IPS-18a (cell line): ENCODE measurements at regions not wholly inside any gene's neighbourhood (a gene's known extent, or its start where the extent isn't known, plus 50 kb on each side); places are given as distances from the start of the nearest gene placed in this dataset.
"Not testable (repeated sequence)": the region's sequence is repeated elsewhere in the genome, so short reads cannot be mapped to it uniquely, and the experiment has no call there.

ENCODE experiments used
- H3K27ac ChIP-seq: one replicate; pipeline ENCODE4 v1.5.1; 2013; ENCODE audit warnings: low read length
- H3K27me3 ChIP-seq: one replicate; pipeline ENCODE4 v1.6.1; 2013; ENCODE audit warnings: mild to moderate bottlenecking, low read length; ENCODE audit not compliant: control insufficient read depth, insufficient read depth
- H3K36me3 ChIP-seq: one replicate; pipeline ENCODE4 v1.6.1; 2013; ENCODE audit warnings: low read depth, low read length; ENCODE audit not compliant: control insufficient read depth
- H3K4me1 ChIP-seq: one replicate; pipeline ENCODE4 v1.6.1; 2013; ENCODE audit warnings: low read depth, low read length; ENCODE audit not compliant: control insufficient read depth
- H3K4me3 ChIP-seq: one replicate; pipeline ENCODE4 v1.5.1; 2013; ENCODE audit warnings: low read length
- H3K9ac ChIP-seq: one replicate; pipeline ENCODE4 v1.6.1; 2013; ENCODE audit warnings: mild to moderate bottlenecking, low read length, moderate library complexity
- H3K9me3 ChIP-seq: one replicate; pipeline ENCODE4 v1.6.1; 2013; ENCODE audit warnings: low read depth, low read length; ENCODE audit not compliant: control insufficient read depth

- Histone ChIP-seq H3K4me3 (no peak overlapping the region), H3K4me1 (peaks cover 37% of the 10 kb centered on the region), H3K9me3 (no peaks in the 10 kb centered on the region), H3K27ac (no peak overlapping the region), H3K36me3 (no peaks in the 10 kb centered on the region), H3K9ac (no peak overlapping the region), H3K27me3 (peaks cover 50% of the 10 kb centered on the region)
Measured at GRCh38 chr10:101280511-101280910, 51.2 kb upstream of the LBX1 start.

GRCh38 chr10:101280921-101281320 lies 51.7 kb upstream of the LBX1 start:
- H3K27me3 ChIP-seq = peaks cover 52% of the 10 kb centered on the region

GRCh38 chr10:101282947-101283346 lies 53.7 kb upstream of the LBX1 start:
- no peak overlapping the region for H3K9ac ChIP-seq

More at GRCh38 chr10:101280921-101281320, 51.7 kb upstream of the LBX1 start:
- H3K27ac ChIP-seq, H3K4me3 ChIP-seq, H3K36me3 ChIP-seq, H3K9me3 ChIP-seq, H3K9ac ChIP-seq: not testable (repeated sequence)
- peaks cover 37% of the 10 kb centered on the region for H3K4me1 ChIP-seq

GRCh38 chr10:101283762-101284100 lies 54.5 kb upstream of the LBX1 start:
- no peaks in the 10 kb centered on the region for H3K36me3 ChIP-seq
- no peak overlapping the region for H3K9ac ChIP-seq
- H3K27ac ChIP-seq = no peak overlapping the region
- H3K4me3 ChIP-seq = peak overlapping the region; percentile 59
- no peaks in the 10 kb centered on the region for H3K9me3 ChIP-seq
- H3K4me1 ChIP-seq = peaks cover 52% of the 10 kb centered on the region
- peaks cover 68% of the 10 kb centered on the region for H3K27me3 ChIP-seq

More at GRCh38 chr10:101282947-101283346, 53.7 kb upstream of the LBX1 start:
- no peak overlapping the region for H3K27ac ChIP-seq
- H3K9me3 ChIP-seq = no peaks in the 10 kb centered on the region
- H3K36me3 ChIP-seq = no peaks in the 10 kb centered on the region
- peaks cover 61% of the 10 kb centered on the region for H3K27me3 ChIP-seq
- H3K4me3 ChIP-seq = no peak overlapping the region
- H3K4me1 ChIP-seq = peaks cover 48% of the 10 kb centered on the region

- Histone ChIP-seq H3K36me3 (no peaks in the 10 kb centered on the region), H3K27me3 (peaks cover 73% of the 10 kb centered on the region), H3K27ac (no peak overlapping the region), H3K4me3 (peak overlapping the region; percentile 59), H3K9me3 (no peaks in the 10 kb centered on the region), H3K4me1 (peaks cover 53% of the 10 kb centered on the region), H3K9ac (no peak overlapping the region)
Measured at GRCh38 chr10:101284101-101284743, 55.0 kb upstream of the LBX1 start.

- H3K4me3 ChIP-seq = peak overlapping the region; percentile 59
- H3K9me3 ChIP-seq = no peaks in the 10 kb centered on the region
- H3K4me1 ChIP-seq = peaks cover 54% of the 10 kb centered on the region
- H3K9ac ChIP-seq = no peak overlapping the region
- no peak overlapping the region for H3K27ac ChIP-seq
- peaks cover 80% of the 10 kb centered on the region for H3K27me3 ChIP-seq
- no peaks in the 10 kb centered on the region for H3K36me3 ChIP-seq
Measured at GRCh38 chr10:101284744-101285463, 55.6 kb upstream of the LBX1 start.

GRCh38 chr10:101285519-101286070 lies 56.3 kb upstream of the LBX1 start:
- H3K27me3 ChIP-seq = peaks cover 87% of the 10 kb centered on the region
- H3K4me3 ChIP-seq = peak overlapping the region; percentile 59
- no peaks in the 10 kb centered on the region for H3K9me3 ChIP-seq
- H3K4me1 ChIP-seq = peaks cover 61% of the 10 kb centered on the region
- H3K36me3 ChIP-seq = no peaks in the 10 kb centered on the region
- no peak overlapping the region for H3K27ac ChIP-seq
- no peak overlapping the region for H3K9ac ChIP-seq

GRCh38 chr10:101286248-101287046 lies 57.2 kb upstream of the LBX1 start:
- Histone ChIP-seq H3K36me3 (no peaks in the 10 kb centered on the region), H3K4me1 (peaks cover 65% of the 10 kb centered on the region), H3K9me3 (no peaks in the 10 kb centered on the region), H3K9ac (no peak overlapping the region), H3K27ac (no peak overlapping the region), H3K4me3 (peak overlapping the region; percentile 22), H3K27me3 (peaks cover 96% of the 10 kb centered on the region)

GRCh38 chr10:101287183-101287996 lies 58.1 kb upstream of the LBX1 start:
- Histone ChIP-seq H3K27ac (no peak overlapping the region), H3K27me3 (peaks cover 96% of the 10 kb centered on the region), H3K4me1 (peaks cover 57% of the 10 kb centered on the region), H3K36me3 (no peaks in the 10 kb centered on the region), H3K9ac (no peak overlapping the region), H3K9me3 (no peaks in the 10 kb centered on the region), H3K4me3 (no peak overlapping the region)

- Histone ChIP-seq H3K9me3 (no peaks in the 10 kb centered on the region), H3K9ac (no peak overlapping the region), H3K27ac (no peak overlapping the region), H3K4me3 (no peak overlapping the region), H3K36me3 (no peaks in the 10 kb centered on the region), H3K27me3 (peaks cover 96% of the 10 kb centered on the region), H3K4me1 (peaks cover 54% of the 10 kb centered on the region)
Measured at GRCh38 chr10:101287997-101288635, 58.9 kb upstream of the LBX1 start.
